Spleen (tissue), 11 donors: ENCODE measurements at regions not wholly inside any gene's neighbourhood (a gene's known extent, or its start where the extent isn't known, plus 50 kb on each side); places are given as distances from the start of the nearest gene placed in this dataset.

Experiments
- DNase-seq: peaks from one replicate; pipeline ENCODE4 v3.0.0-alpha.2; 2020
- H3K27ac ChIP-seq, 8 donors: fragments of 200-600 bp; sonication (generic) in 7 of 8; 1 replicate in 4 of 8; 2 replicates in 4 of 8; pipeline versions ENCODE4 v1.5.0 to v1.8.0; 2016 to 2021; ENCODE audit warnings: inconsistent platforms in 4 of 8, mild to moderate bottlenecking in 4 of 8, moderate library complexity in 1 of 8
- H3K27me3 ChIP-seq, 7 donors: fragments of 200-600 bp; sonication (generic) in 6 of 7; replicated peaks in 1 of 7; 1 replicate in 4 of 7; 2 replicates in 3 of 7; pipeline versions ENCODE4 v1.5.0 to v1.8.0; 2016 to 2021; ENCODE audit warnings: inconsistent platforms in 3 of 7, mild to moderate bottlenecking in 1 of 7
- H3K36me3 ChIP-seq, 6 donors: fragments of 200-600 bp; sonication (generic) in 5 of 6; 1 replicate in 4 of 6; 2 replicates in 2 of 6; pipeline versions ENCODE4 v1.5.0 to v1.8.0; 2016 to 2021; ENCODE audit warnings: inconsistent platforms in 2 of 6
- H3K4me1 ChIP-seq, 6 donors: fragments of 200-600 bp; sonication (generic) in 5 of 6; 1 replicate in 3 of 6; 2 replicates in 3 of 6; pipeline versions ENCODE4 v1.5.0 to v1.8.0; 2016 to 2021; ENCODE audit warnings: inconsistent platforms in 3 of 6
- H3K4me3 ChIP-seq, 8 donors: fragments of 200-600 bp; sonication (generic) in 7 of 8; 1 replicate in 4 of 8; 2 replicates in 4 of 8; pipeline versions ENCODE4 v1.5.0 to v1.8.0; 2016 to 2021; ENCODE audit warnings: inconsistent platforms in 4 of 8, mild to moderate bottlenecking in 4 of 8, moderate library complexity in 2 of 8
- H3K9me3 ChIP-seq, 8 donors: fragments of 200-600 bp; sonication (generic) in 7 of 8; 1 replicate in 4 of 8; 2 replicates in 4 of 8; pipeline versions ENCODE4 v1.5.0 to v1.8.0; 2016 to 2021; ENCODE audit warnings: inconsistent platforms in 4 of 8
- POLR2A ChIP-seq, 3 donors: fragments of 450-650 bp; IDR thresholded peaks; one replicate each; pipeline ENCODE4 v1.5.1; 2017; ENCODE audit warnings: antibody characterized with exemption in 3 of 3, mild to moderate bottlenecking in 1 of 3
- POLR2AphosphoS5 ChIP-seq, 3 donors: sonication (generic); formaldehyde crosslinking; IDR thresholded peaks; one replicate each; pipeline ENCODE4 v1.5.1; 2017; ENCODE audit warnings: antibody characterized with exemption in 3 of 3
- WGBS, 5 donors: extraction: QIAGEN DNeasy Blood & Tissue Kit in 3 of 5; methylation state at CpG; one replicate each; pipeline versions ENCODE4 v1.1.5 to v1.1.7; 2013 to 2018; 5-methylcytosine and 5-hydroxymethylcytosine counted together
- intact Hi-C: fragments of 100-400 bp; cut with DNase I; formaldehyde crosslinking; loops from one replicate; pipeline ENCODE4 v1.15.0; 2023; ENCODE audit warnings: low total_unique reads
- TF ChIP-seq, protein P1 (sequence below), 11 experiments: fragments of 200-600 bp in 7 of 11; fragments of 450-650 bp in 4 of 11; sonication (generic) in 4 of 11; IDR thresholded peaks in 8 of 11; conservative IDR thresholded peaks in 3 of 11; 1 replicate in 7 of 11; 2 replicates in 4 of 11; pipeline versions ENCODE4 v1.4.0 to v1.8.0; 2016 to 2021; ENCODE audit warnings: antibody characterized with exemption in 11 of 11, inconsistent platforms in 4 of 11, mild to moderate bottlenecking in 1 of 11
- donor health status: healthy with polysubstance abuse.
- donor health status: DM: no; HTN: no; CAD: no; lungs with moderate emphysema.
- donor health status: DM: no; HTN: no; CAD: no.
- donor health status: Bipolar disorder and iron deficiency.
- donor health status: healthy.
- donor health status: DM: no; HTN: no; CAD: no.
- donor health status: DM: yes; HTN: yes; CAD: no.

DNA sequence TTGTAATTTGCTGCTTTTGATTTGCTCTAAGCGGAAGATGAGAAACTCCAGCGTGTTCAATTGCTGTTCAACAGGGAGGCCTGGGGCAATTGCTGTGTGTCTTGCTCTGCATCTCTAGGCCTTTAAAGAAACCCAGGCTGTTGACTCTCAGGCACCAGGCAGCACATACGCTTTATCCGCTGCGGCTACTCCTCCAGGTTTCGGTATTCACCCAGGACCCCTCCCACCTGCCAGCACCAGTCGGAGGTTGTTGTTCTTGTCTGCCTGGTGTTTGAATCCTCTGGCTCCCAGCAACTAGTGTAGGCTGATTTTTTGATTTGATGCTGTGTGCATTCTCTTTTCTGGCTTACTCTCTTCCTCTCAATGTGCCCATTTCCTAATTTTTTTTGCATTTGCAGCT lies 383.1 kb downstream of the TSN start:
- no peak for TF ChIP-seq POLR2A (IDR thresholded peaks at IDR 0.05)
- no peak for TF ChIP-seq POLR2AphosphoS5 (IDR thresholded peaks at IDR 0.05)
- TF ChIP-seq, protein P1, sequence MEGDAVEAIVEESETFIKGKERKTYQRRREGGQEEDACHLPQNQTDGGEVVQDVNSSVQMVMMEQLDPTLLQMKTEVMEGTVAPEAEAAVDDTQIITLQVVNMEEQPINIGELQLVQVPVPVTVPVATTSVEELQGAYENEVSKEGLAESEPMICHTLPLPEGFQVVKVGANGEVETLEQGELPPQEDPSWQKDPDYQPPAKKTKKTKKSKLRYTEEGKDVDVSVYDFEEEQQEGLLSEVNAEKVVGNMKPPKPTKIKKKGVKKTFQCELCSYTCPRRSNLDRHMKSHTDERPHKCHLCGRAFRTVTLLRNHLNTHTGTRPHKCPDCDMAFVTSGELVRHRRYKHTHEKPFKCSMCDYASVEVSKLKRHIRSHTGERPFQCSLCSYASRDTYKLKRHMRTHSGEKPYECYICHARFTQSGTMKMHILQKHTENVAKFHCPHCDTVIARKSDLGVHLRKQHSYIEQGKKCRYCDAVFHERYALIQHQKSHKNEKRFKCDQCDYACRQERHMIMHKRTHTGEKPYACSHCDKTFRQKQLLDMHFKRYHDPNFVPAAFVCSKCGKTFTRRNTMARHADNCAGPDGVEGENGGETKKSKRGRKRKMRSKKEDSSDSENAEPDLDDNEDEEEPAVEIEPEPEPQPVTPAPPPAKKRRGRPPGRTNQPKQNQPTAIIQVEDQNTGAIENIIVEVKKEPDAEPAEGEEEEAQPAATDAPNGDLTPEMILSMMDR (IDR thresholded peaks at IDR 0.05 in 8 of 11, conservative IDR thresholded peaks at IDR 0.05 in 3 of 11), result no peak
- DNase-seq, result no peak
- Histone ChIP-seq H3K36me3 (no peaks in the 10 kb centered on the region), H3K4me1 (no peaks in the 10 kb centered on the region), H3K27me3 (peaks cover 0 to 3% (median 0%) of the 10 kb centered on the region in 7 donors), H3K27ac (no peak overlapping the region), H3K4me3 (no peak overlapping the region), H3K9me3 (no peaks in the 10 kb centered on the region)
- WGBS, 5 donors, result 82 to 95% (median 84%) methylated on average over 7 of the region's 7 CpGs
- intact Hi-C loops, result no loop called here

- DNase-seq, result no peak
- WGBS, 5 donors, result 81 to 88% (median 87%) methylated on average over 11 of the region's 11 CpGs
- TF ChIP-seq POLR2AphosphoS5 (IDR thresholded peaks at IDR 0.05) (no peak), POLR2A (IDR thresholded peaks at IDR 0.05) (no peak)
- TF ChIP-seq, protein P1 (IDR thresholded peaks at IDR 0.05 in 8 of 11, conservative IDR thresholded peaks at IDR 0.05 in 3 of 11), result no peak
- Histone ChIP-seq H3K4me3 (no peak overlapping the region), H3K27ac (no peak overlapping the region), H3K27me3 (no peaks in the 10 kb centered on the region), H3K9me3 (no peaks in the 10 kb centered on the region), H3K4me1 (no peaks in the 10 kb centered on the region), H3K36me3 (no peaks in the 10 kb centered on the region)
- intact Hi-C loops, result no loop called here
These were observed 384.4 kb downstream of the TSN start for GRCh38 chr2:122139739-122140420.

DNA sequence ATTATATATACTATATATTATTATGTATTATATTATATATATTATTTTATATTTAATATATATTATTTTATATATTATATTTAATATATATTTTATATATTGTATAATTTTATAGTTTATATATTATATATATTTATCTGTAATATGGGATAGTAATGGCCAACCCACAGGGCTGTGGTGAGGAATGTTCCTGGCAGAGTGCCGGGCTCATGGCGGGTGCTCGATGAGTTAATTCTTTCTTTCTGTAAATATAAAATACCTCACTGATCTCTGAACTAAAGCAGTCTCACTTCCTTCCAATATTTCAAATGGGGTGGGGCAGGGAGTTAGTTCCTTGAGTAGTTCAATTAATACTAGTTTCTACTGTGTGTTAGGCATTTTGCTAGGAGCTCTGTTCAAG lies 389.4 kb downstream of the TSN start:
- no peaks in the 10 kb centered on the region for H3K27me3 ChIP-seq
- H3K4me3 ChIP-seq, result no peak overlapping the region
- TF ChIP-seq, protein P1 (IDR thresholded peaks at IDR 0.05 in 8 of 11, conservative IDR thresholded peaks at IDR 0.05 in 3 of 11), result no peak
- no peak for TF ChIP-seq POLR2AphosphoS5 (IDR thresholded peaks at IDR 0.05)
- no peak for TF ChIP-seq POLR2A (IDR thresholded peaks at IDR 0.05)
- 94 to 97% (median 94%) methylated on average over 3 of the region's 3 CpGs for WGBS, 5 donors
- intact Hi-C loops, result no loop called here
- no peaks in the 10 kb centered on the region for H3K9me3 ChIP-seq
- no peak overlapping the region for H3K27ac ChIP-seq
- no peaks in the 10 kb centered on the region for H3K4me1 ChIP-seq
- DNase-seq, result no peak
- H3K36me3 ChIP-seq, result no peaks in the 10 kb centered on the region

GRCh38 chr2:122145856-122146255 lies 390.4 kb downstream of the TSN start:
- TF ChIP-seq, protein P1 (IDR thresholded peaks at IDR 0.05 in 8 of 11, conservative IDR thresholded peaks at IDR 0.05 in 3 of 11), result no peak
- TF ChIP-seq POLR2A (IDR thresholded peaks at IDR 0.05) (no peak), POLR2AphosphoS5 (IDR thresholded peaks at IDR 0.05) (no peak)
- Histone ChIP-seq H3K27me3 (no peaks in the 10 kb centered on the region), H3K27ac (no peak overlapping the region), H3K4me1 (no peaks in the 10 kb centered on the region), H3K9me3 (no peaks in the 10 kb centered on the region), H3K36me3 (no peaks in the 10 kb centered on the region), H3K4me3 (no peak overlapping the region)
- intact Hi-C loops, result no loop called here
- DNase-seq, result peak; percentile 18
- WGBS, 5 donors, result 88 to 96% (median 92%) methylated on average over 3 of the region's 3 CpGs
